Stimulated activated CD8-positive, alpha-beta memory T cell treated with anti-CD3 and anti-CD28 coated beads, Interleukin-7, amount 100 ng/mL, for 4 hours (primary cell): ENCODE measurements at regions not wholly inside any gene's neighbourhood (a gene's known extent, or its start where the extent isn't known, plus 50 kb on each side); places are given as distances from the start of the nearest gene placed in this dataset.
A peak's percentile ranks its signal among the peaks of the same experiment; 100 is the strongest.

Experiments used
- DNase-seq, 2 donors: peaks; one replicate each; pipeline ENCODE4 v3.0.0-alpha.2; 2020; ENCODE audit warnings: low read depth in 2 of 2

DNA sequence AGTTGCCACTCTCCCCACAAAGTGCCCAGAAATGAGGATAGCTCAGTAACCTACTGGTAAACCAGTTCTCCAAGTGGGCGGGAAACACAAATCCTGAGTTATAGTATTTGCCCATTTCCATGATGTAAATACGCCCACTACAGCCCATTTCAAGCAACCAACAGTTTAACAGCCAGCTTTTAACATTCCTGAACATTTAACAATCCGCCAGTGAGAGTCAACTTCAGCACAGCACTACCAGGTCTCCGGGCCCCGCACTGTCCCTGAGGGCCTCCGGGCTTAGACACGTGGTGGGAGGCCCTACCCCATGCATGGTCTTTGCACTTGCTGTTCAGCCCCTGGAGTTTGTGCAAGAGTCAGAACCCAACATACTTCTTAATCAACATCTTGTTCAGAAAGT, 132.0 kb upstream of the CTTNBP2NL start:
- no peak for DNase-seq

DNA sequence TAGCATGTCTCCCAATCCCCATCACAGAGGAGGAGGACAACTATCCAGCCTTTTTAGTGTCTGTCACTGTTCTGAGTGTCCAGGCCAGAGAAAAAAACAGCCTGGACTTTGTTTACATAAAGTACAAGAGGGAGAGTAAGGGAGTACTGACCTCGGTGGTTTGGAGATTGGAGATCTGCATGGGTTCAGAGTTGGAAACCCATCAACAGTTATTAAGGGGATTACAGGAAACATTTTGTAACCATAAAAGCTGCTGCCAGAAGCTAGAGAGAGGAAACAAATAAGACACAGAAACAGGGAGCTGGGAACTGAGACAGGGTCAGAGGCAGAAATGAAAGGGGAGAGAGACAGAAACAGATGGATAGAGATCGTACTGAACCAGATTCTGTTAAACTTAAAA, 131.5 kb upstream of the CTTNBP2NL start:
- no peak for DNase-seq

DNA sequence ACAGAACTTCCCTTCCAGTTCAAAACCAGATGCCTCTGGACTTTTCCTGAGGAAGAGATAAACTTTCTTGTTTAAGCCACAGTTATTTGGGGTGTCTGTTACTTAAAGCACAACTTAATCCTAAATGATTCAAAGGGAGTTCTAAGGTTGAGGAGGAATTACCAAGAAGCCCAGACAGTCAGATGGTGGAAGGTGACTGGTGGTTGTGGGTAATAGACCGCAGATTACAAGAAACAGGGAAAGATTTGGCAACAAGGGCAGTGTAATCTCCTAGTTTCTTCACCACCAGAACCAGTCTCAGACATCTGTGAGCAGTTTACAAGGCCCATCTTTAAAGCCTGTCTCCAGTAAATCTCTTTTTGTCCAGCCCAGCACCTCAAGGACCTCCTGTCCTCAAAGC, 130.1 kb upstream of the CTTNBP2NL start:
- DNase-seq: no peak

DNA sequence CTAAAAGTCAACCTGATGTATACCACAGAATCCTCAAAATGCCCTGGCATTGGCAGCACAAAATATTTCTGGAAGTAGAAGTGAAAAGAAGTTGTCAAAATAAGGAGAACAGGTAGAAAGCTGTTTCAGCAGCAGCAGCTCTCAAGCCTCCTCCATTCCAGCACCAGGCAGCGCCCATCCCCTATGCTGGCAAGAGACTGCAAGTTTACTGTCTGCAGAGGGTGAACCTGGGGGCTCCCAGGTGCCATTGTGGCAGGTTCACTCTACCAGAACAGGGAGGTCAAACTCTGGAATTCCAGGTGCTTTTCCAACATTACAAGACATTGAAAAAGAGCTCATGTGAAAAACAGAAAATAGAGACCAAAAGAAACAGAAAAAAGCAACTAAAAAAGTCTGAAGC, 128.8 kb upstream of the CTTNBP2NL start:
- no peak for DNase-seq

DNA sequence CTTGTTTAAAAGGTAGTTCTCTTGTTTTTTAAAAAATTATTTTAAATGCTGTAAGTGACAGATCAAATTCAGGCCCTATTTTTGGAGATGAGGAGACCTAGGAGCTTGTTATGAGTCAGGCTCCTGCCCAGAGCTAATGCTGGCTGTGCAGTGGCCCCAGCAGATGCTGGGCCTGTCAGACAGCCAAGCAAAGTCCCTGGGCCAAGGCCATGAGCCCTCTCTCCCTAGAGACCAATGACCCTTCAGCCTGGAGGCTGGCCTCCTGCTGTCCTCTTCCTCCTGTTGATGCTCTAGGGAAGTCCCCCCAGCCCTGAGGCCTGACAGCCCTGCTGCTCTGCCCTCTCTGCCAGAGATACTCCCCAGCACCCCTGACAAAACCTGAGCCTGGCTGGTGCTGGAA, 128.1 kb upstream of the CTTNBP2NL start:
- DNase-seq: no peak

DNA sequence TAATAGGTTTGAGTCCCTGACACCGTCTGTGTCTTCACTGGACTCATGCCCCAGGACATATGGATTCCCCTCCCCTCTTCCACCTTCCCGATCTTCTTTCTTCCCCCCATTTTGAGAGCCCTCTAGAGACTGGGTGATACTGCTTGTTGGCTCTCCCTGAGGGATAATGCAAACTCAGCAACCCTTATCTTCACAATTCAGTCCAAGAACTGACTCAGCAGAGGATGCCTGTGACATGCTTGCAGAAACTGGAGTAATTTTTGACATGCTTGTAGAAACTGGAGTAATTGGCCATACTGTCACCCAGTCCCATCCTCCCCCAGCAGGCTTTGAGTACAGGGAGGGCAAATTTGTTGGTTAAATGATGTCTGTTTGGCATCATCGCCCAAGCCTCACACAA, 127.6 kb upstream of the CTTNBP2NL start:
- no peak for DNase-seq

DNA sequence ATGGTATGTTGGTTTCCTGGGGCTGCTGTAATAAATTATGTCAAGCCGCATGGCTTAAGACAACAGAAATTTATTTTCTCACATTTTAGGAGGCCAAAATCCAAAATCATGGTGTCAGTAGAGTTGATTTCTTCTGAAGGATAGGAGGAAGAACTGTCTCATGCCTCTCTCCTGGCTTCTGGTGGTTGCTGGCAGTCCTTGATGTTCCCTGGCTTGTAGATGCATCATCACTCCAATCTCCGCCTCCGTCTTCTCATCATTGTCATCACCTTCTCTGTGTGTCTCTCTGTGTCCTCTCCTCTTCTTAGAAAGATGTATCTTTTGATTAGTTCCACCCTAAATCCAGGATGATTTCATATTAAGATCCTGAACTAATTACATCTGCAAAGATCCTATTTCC, 124.7 kb upstream of the CTTNBP2NL start:
- DNase-seq: no peak

DNA sequence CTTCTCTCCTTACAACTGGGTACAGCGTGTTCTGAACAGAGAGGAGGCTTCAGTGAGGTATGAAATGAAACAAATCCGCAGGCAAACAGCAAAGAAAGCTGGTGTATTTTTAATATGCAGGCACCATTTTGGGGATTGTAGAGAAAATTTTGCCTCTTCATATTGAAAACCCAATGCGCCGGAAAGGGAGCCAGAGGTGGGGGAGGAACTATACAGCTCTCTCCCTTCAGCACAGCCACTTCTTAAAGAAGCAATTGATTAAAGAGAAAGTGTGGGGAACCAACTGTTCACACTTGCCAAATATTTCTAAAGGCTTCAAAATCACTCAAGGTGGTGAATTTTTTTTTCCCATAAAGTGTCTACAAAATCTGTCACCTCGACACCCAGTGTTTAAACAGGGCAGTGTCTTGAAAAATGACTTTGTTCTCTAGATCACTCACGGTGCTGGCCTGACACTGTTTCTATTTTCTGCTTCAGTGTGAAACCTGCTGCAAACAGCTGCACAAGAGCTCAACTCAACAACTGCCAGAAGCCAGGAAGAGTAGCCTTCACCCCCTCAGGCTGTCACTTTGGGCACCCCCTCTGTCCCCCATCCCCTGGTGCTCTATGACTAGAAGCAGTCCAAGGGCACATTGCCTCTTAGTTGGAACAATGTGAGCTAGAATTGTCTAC, 123.8 kb upstream of the CTTNBP2NL start:
- DNase-seq: no peak

DNA sequence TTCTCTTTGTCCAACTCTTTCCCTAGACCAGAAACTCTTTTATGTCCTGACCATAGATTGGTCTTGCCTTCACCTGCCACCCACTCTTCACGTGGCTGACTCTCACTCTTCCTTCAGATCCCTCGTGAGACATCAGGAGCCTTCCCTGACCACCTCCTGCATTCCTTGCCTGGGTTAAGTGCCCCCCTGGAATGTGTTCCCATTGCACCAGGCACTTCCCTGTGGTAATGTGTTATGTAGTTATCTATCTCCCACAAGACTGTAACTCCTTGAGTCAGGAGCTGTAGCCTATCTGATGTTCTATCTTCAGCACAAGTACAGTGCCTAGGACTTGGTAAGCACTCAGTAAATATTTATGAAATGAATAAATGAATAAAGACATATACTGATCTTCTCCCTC, 111.2 kb upstream of the CTTNBP2NL start:
- DNase-seq: no peak

DNA sequence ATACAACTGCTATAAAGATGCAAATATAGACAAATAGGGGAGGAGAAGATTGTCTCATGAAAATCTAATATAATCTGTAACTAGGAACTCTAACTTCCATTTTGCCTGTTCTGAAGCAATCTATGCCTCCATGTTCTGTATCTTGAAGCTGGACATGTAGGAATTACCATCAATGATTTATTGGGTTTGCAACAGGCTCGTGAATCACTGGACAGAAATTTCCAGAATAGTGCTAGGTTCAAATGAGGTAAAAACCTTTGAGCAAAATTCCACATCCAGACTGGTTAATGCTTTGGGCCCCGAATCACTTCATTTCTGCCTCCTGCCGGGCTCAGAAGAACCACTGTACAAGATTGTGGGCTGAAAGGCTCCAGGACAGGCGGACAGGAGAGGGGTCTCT, 110.7 kb upstream of the CTTNBP2NL start:
- DNase-seq: no peak

DNA sequence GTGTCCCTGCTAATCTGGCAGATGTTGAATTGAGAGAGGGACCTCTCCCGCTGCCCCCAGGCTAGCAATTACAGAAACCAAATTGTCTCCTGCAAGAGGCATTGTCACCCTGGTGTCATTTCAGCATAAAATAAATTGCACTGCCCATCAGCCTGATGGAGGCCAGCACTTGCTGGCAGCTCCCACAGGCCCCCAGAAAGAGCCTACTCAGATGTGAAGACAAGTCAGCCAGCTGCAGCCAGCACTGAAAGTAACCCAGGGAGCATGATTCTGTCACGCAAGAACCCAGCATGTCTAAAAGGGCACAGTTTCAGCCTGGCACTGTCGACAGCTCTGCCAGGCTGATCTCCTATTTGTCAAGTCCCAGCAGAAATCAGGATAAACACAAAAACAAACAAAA, 110.3 kb upstream of the CTTNBP2NL start:
- DNase-seq: no peak

DNA sequence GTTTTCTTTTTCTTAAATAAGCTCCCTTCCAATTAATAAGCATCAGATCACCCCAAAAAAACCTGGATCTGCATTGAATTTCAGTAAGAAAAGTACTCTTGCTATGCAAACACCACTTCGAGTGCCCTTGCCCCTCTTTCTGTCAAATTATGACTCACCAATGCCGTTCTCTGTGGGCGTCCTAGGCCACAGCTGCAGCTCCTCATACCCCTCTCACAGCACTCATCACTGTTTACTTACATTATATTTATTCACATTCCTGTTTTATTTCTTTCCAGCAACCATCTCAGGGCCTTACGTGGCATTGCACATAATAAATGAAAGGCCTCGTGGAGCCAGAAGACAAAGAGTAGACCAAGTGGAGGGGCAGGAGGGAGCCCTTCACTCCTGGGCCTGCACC, 99.1 kb upstream of the CTTNBP2NL start:
- no peak for DNase-seq

DNA sequence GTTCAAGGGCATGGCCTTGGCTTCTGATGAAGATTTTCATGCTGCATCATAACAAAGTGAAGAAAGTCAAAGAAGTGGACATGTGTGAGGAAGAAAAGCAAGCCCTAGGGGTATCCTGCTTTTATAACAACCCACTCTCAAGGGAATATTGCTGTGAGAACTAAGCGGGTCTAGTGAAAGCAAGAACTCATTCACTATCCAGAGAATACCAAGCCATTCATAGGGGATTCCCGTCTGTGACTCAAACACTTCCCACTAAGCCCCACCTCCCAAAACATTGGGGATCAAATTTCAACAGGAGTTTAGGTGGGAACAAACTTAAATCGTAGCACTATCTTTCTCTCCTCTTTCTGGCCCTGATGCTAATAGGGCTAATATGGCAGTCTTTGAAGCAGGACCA, 98.5 kb upstream of the CTTNBP2NL start:
- DNase-seq: no peak

DNA sequence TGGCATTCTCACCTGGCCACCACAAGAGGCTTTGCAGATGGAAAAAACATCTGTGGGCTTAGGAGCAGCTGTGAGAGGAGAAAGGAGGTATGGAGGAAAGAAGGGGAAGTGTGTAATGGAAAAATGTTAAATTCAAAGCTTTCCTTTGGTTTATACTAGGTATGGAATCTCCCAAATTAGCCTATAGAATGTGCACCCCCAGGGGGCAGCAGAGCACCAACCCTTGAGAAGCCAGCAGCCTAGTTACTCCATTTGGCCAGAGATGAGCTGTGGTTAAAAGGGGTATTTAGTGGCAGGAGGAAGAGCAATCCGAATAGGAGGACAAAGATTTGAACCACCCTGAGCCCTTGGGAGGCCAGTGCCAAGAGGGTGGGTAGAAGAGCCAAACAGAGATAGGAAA, 97.5 kb upstream of the CTTNBP2NL start:
- DNase-seq: peak in 1 of 2 donors; percentile 1

DNA sequence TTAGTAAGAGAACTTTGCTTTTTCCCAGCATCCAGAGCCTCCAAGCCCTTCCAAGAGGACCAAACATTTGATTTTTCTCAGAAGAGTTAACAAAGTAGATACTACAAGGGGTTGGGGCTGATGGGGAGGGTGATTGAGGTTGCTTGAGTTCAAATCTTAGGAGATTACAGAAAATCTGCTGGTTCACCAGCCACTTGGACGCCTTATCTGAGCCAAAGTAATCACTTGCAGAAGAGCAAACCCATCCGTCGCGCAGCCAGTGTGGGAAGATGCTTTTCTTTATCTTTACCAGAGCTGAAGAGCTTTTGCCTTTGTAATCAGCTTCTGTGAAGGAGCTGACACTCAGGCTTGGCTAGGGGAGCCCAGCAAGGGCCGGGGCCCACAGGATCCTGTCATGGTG, 91.9 kb upstream of the CTTNBP2NL start:
- DNase-seq: no peak

DNA sequence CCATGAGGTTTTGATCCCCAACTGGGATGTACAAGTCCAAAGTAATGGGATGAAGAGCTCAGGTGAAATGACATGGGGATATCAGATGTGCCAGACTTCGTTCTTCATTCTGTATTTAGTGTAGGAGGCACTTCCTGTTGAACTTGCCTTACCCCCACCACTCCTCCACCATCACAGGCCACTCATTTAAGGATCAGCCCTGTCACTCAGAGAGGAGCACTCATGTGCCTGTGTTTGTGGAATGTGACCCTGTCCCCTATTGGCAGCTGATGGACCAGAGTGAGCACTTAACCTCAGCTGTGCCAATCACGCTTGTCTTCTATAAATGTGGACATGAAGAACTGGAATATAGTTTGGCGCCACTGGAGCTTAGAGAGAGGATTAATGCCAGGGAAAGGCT, 91.4 kb upstream of the CTTNBP2NL start:
- no peak for DNase-seq

DNA sequence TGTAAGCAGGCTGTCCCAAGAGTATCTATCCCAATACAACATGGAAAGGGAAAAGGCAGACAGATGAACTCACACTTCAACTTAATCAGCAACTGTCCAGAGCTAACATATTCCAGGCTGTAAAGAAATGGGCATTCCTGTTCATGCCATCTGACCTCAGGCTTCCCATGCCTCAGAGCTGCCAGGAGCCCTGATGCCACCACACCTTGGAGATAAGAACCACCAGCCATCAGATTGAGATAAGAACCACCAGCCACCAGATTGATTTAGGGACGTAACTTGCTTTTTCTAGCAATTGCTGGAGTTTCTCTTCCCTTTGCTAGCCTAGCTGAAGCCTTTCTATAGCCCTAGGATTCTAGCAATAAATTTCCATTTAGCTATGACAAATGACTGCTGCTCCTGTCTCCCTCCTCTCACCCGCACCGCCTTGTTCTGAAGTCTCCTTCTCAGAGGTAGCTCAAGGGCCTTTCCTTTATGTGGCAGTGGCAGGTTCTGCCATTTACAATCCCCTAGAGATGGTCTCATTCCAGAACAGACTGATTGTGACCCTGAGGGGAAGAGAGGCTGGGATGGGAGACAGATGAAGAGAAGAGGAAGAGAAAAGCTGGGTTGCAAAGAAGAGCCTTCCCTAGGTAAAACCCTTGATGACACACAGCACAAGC, 88.0 kb upstream of the CTTNBP2NL start:
- no peak for DNase-seq

DNA sequence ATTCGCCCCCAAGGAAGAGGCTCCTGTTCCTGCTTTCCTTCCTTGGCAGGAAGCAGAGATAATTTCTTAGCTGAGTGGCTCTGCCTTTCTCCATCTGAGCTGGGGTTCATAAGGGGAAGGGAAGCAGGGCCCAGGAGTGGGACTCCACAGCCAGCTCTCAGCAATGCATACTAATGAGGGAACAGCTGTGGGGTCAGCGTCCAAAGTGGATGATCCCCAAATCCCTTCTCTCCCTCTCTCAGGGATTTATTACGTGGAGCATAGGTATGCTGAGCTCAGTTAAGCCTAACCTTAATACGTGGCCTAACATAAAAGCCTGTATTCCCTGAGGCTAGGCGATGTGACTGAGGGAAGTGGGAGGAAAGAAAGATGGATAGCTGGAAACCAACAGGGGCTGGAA, 87.3 kb upstream of the CTTNBP2NL start:
- DNase-seq: no peak

DNA sequence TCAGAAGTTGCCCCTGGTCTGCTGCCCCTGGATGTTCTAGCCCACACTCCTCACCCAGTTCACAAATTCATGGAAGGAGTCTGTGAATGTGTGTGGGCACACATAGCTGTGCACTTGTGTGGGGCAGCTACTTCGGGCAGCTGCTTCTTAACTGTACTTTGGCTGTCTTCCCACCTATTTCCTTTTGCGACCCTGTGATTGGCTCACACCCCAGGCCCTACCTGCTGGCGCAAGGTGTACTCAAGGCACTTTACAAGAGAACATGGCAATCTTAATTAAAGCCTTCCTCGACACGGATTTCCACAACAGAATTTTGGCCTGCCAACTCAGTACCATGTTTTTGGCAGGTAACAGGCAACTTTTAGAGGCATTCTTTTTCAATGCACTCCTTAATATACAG, 86.5 kb upstream of the CTTNBP2NL start:
- no peak for DNase-seq

DNA sequence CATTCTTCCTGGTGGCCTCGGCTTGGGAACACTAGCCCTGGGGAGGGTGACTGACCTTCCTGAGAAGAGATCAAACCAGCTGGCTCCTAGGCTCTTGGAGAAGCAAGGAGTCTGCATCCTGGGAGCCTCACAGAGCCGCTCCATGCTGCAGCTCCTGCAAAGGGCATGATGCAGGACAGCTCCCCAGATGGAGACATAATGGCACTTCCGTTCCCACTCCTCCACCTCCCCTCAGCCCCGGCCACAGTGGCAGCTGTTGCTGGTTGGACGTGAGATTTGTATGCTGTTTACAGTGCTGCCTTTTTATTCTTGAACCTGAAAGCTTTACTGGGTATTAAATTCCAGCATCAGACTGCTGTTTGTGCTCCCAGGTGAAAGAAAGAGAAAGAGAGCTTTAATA, 83.7 kb upstream of the CTTNBP2NL start:
- no peak for DNase-seq

DNA sequence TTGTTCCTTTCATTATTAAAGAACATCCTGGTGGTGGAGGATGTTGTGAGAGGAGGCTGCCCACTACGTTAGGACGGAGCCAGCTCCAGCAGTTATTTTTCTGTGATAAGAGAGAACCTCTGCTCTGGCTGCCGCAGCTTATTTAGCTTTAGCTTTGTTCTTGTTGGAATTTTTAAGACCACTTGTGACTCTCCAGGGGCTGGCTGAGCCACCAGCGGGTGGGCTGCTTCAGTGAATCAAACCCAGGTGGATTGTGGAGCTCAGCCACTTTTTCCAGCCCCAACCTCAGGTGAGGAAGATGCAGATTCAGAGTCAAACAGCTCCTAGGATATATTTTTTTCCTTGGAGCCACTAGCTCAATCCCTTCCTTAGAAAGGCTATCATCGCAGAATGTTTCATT, 83.1 kb upstream of the CTTNBP2NL start:
- DNase-seq: no peak

DNA sequence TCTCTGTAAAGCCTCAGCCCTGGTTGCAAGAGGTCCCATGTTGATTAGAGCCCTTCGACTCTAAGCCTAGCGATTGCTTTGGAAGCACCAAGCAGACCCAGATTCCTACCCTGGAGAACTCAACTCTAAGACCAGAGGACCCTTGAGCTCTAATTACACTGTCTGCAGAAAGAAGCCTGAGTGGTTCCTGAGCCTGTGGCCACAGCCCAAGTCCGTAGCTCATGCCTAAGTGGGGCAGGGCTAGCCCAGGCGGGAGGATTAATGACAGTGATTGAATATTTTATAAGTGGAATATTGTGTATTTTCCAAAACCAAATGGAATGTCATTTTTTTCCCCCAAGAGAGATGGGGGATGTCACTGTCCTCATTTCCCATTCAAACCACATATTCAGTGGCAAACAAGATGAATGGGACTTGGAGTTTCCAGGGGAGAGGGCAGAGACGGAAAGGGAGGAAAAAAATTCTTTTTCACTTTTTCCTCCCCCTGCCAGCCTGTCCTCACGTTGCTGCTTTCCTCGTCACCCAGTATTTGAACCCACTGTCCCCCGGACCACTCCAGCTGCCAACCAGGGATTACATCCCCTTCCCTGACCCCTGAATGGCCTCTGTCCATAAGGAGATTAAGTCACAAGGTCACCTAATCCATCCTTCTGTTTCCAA, 79.6 kb upstream of the CTTNBP2NL start:
- no peak for DNase-seq

DNA sequence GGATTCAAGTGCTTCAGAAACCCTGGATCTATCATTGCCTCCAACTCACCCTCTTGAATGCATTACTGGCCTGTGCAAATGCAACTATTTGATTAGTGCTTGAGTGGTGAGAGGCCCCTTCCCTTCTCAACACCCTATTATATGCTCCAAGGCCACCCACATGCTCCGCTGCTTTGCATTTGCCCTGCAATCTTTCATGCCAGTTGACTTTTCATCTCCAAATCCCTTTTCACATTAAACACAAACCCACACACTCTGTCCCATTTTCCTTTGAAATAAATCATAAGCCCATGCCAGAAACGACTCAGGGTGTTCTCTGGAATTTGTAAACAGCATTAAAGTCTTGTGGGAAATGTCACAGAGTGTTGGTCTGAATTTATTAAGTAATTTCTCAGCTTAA, 78.9 kb upstream of the CTTNBP2NL start:
- DNase-seq: no peak
